B cell (primary cell): ENCODE measurements at regions not wholly inside any gene's neighbourhood (a gene's known extent, or its start where the extent isn't known, plus 50 kb on each side); places are given as distances from the start of the nearest gene placed in this dataset.

Source experiments
- ATAC-seq: fragments of 200-7000 bp; cut with Tn5 transposase; one replicate; pipeline ENCODE4 v1.10.0; 2021; ENCODE audit warnings: low read depth, mild to moderate bottlenecking, moderate number of reproducible peaks, moderate library complexity
- CTCF ChIA-PET: fragments of 350-600 bp; sonication (Branson Sonifier 250); formaldehyde crosslinking; loops from one replicate; lab custom pipeline; 2021; ENCODE audit warnings: antibody characterized with exemption, inconsistent platforms; lab: Charles Lee
- POLR2A ChIA-PET: fragments of 350-600 bp; sonication (Branson Sonifier 250); formaldehyde crosslinking; loops from one replicate; lab custom pipeline; 2021; ENCODE audit warnings: antibody characterized with exemption; lab: Charles Lee
- DNase-seq: peaks from one replicate; pipeline ENCODE4 v3.0.0; 2013
- H2AFZ ChIP-seq: 2 replicates; pipeline ENCODE4 v1.6.1; 2012; ENCODE audit warnings: mild to moderate bottlenecking, low read depth, low read length; ENCODE audit not compliant: insufficient read depth, poor library complexity, severe bottlenecking
- H3K27ac ChIP-seq, 2 donors: 1 replicate in 1 of 2; 2 replicates in 1 of 2; pipeline ENCODE4 v1.5.1; 2012 to 2013; ENCODE audit warnings: low read length in 2 of 2, mild to moderate bottlenecking in 2 of 2, moderate library complexity in 1 of 2
- H3K27me3 ChIP-seq, 4 experiments: fragments of 200-600 bp in 1 of 4; sonication (generic) in 1 of 4; replicated peaks in 1 of 4; 1 replicate in 2 of 4; 2 replicates in 2 of 4; pipeline versions ENCODE4 v1.6.1 to v1.7.0; 2013 to 2016; ENCODE audit warnings: low read length in 3 of 4, mild to moderate bottlenecking in 2 of 4, mixed read lengths in 1 of 4, moderate library complexity in 1 of 4; ENCODE audit not compliant: insufficient read depth in 4 of 4, control insufficient read depth in 3 of 4; ENCODE audit errors: control extremely low read depth in 1 of 4
- H3K36me3 ChIP-seq, 2 experiments: replicated peaks in 1 of 2; 1 replicate in 1 of 2; 2 replicates in 1 of 2; pipeline versions ENCODE4 v1.6.1 to v1.7.1; 2013; ENCODE audit warnings: low read length in 1 of 2; ENCODE audit not compliant: insufficient read depth in 2 of 2, control insufficient read depth in 1 of 2; ENCODE audit errors: control extremely low read depth in 1 of 2, extremely low read depth in 1 of 2
- H3K4me1 ChIP-seq, 2 donors: fragments of 200-600 bp in 1 of 2; sonication (generic) in 1 of 2; 1 replicate in 1 of 2; 2 replicates in 1 of 2; pipeline versions ENCODE4 v1.5.1 to v1.6.1; 2013 to 2017; ENCODE audit warnings: low read length in 2 of 2; ENCODE audit not compliant: control insufficient read depth in 2 of 2, insufficient read depth in 2 of 2
- H3K4me2 ChIP-seq: replicated peaks from 2 replicates; pipeline ENCODE3; 2012; ENCODE audit warnings: mild to moderate bottlenecking, low read depth, low read length; ENCODE audit not compliant: poor library complexity, severe bottlenecking
- H3K4me3 ChIP-seq, 5 experiments: fragments of 200-600 bp in 1 of 5; sonication (generic) in 1 of 5; 1 replicate in 3 of 5; 2 replicates in 2 of 5; pipeline versions ENCODE4 v1.5.1 to v1.7.0; 2011 to 2016; ENCODE audit warnings: low read length in 4 of 5, mild to moderate bottlenecking in 4 of 5, low read depth in 2 of 5, control low read depth in 1 of 5, moderate library complexity in 1 of 5; ENCODE audit not compliant: insufficient read depth in 1 of 5; ENCODE audit errors: control extremely low read depth in 1 of 5, extremely low read depth in 1 of 5
- H3K79me2 ChIP-seq: fragments of 200-600 bp; sonication (generic); one replicate; pipeline ENCODE4 v1.6.0; 2016; ENCODE audit warnings: low read length; ENCODE audit not compliant: control insufficient read depth, insufficient read depth
- H3K9ac ChIP-seq: fragments of 200-600 bp; sonication (generic); 2 replicates; pipeline ENCODE4 v1.6.1; 2017; ENCODE audit warnings: mild to moderate bottlenecking, low read length, moderate library complexity
- H3K9me3 ChIP-seq, 3 donors: one replicate each; pipeline versions ENCODE4 v1.6.1 to v1.7.1; 2013; ENCODE audit warnings: low read length in 2 of 3; ENCODE audit not compliant: control insufficient read depth in 2 of 3, insufficient read depth in 1 of 3; ENCODE audit errors: control extremely low read depth in 1 of 3
- H4K20me1 ChIP-seq: 2 replicates; pipeline ENCODE4 v1.6.0; 2012; ENCODE audit warnings: mild to moderate bottlenecking, low read length; ENCODE audit not compliant: insufficient read depth, control insufficient read depth, poor library complexity, severe bottlenecking
- H3K27ac Mint-ChIP-seq: one replicate; pipeline ENCODE4 v1.8.0; 2021; ENCODE audit warnings: mixed read lengths
- H3K27me3 Mint-ChIP-seq: one replicate; pipeline ENCODE4 v1.8.0; 2021; ENCODE audit warnings: mixed read lengths
- H3K4me1 Mint-ChIP-seq: one replicate; pipeline ENCODE4 v1.8.0; 2021; ENCODE audit warnings: mixed read lengths
- H3K4me3 Mint-ChIP-seq: one replicate; pipeline ENCODE4 v1.8.0; 2021; ENCODE audit warnings: mixed read lengths
- H3K9me3 Mint-ChIP-seq: one replicate; pipeline ENCODE4 v1.8.0; 2022; ENCODE audit warnings: mixed read lengths; ENCODE audit not compliant: insufficient read depth
- EZH2 ChIP-seq: IDR thresholded peaks from 2 replicates; pipeline ENCODE4 v1.6.1; 2012; ENCODE audit warnings: borderline replicate concordance, low read depth, mild to moderate bottlenecking, moderate library complexity, low read length; ENCODE audit not compliant: insufficient read depth, poor library complexity, severe bottlenecking
- WGBS: methylation state at CpG from one replicate; pipeline ENCODE4 v1.1.5; 2013; ENCODE audit warnings: missing lambda C conversion rate; ENCODE audit not compliant: insufficient coverage; 5-methylcytosine and 5-hydroxymethylcytosine counted together
- intact Hi-C: fragments of 100-400 bp; cut with micrococcal nuclease; formaldehyde crosslinking; loops from one replicate; pipeline ENCODE4 v1.10.0; 2022
- TF ChIP-seq, protein P1 (sequence below): fragments of 200-600 bp; IDR thresholded peaks from one replicate; pipeline ENCODE4 v1.8.0; 2022; ENCODE audit warnings: antibody characterized with exemption, mild to moderate bottlenecking

DNA sequence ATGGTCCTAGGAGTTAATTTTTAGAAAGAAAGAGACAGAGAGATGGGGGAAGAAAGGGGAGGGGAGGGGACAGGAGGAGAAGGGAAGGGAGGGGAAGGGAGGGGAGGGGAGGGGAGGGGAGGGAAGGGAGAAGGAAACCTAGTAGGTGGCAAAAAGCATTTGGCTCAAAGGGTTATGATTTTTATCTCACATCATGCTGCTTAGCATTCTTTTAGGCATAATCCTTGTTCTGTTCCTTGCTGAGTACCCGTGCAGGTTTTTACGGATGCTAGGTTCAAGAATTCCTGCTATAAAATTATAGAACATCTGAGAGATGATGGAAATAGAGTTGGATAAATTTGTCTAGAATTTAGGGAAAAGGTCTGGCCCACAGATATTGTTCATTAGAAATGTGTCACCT, 132.4 kb upstream of the PRSS1 start:
- Histone ChIP-seq H3K79me2 (no peaks in the 10 kb centered on the region), H4K20me1 (no peaks in the 10 kb centered on the region), H3K4me2 (no peak overlapping the region), H2AFZ (no peak overlapping the region), H3K4me1 (no peaks in the 10 kb centered on the region), H3K4me3 (no peak overlapping the region), H3K27me3 (peaks cover 0 to 3% (median 0%) of the 10 kb centered on the region in 4 experiments), H3K9me3 (no peaks in the 10 kb centered on the region), H3K9ac (no peak overlapping the region), H3K27ac (no peak overlapping the region), H3K36me3 (no peaks in the 10 kb centered on the region)
- Mint-ChIP-seq H3K9me3 (no peaks in the 10 kb centered on the region), H3K27me3 (peaks cover 49% of the 10 kb centered on the region), H3K27ac (no peak overlapping the region), H3K4me1 (no peaks in the 10 kb centered on the region), H3K4me3 (no peak overlapping the region)
- no peak for ATAC-seq
- POLR2A ChIA-PET, result no interaction called here
- WGBS, result no CpG with 5 or more reads among the region's 2 CpGs
- intact Hi-C loops, result no loop called here
- TF ChIP-seq, protein P1, sequence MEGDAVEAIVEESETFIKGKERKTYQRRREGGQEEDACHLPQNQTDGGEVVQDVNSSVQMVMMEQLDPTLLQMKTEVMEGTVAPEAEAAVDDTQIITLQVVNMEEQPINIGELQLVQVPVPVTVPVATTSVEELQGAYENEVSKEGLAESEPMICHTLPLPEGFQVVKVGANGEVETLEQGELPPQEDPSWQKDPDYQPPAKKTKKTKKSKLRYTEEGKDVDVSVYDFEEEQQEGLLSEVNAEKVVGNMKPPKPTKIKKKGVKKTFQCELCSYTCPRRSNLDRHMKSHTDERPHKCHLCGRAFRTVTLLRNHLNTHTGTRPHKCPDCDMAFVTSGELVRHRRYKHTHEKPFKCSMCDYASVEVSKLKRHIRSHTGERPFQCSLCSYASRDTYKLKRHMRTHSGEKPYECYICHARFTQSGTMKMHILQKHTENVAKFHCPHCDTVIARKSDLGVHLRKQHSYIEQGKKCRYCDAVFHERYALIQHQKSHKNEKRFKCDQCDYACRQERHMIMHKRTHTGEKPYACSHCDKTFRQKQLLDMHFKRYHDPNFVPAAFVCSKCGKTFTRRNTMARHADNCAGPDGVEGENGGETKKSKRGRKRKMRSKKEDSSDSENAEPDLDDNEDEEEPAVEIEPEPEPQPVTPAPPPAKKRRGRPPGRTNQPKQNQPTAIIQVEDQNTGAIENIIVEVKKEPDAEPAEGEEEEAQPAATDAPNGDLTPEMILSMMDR, result no peak
- no peak for TF ChIP-seq EZH2
- CTCF ChIA-PET, result no interaction called here
- no peak for DNase-seq

DNA sequence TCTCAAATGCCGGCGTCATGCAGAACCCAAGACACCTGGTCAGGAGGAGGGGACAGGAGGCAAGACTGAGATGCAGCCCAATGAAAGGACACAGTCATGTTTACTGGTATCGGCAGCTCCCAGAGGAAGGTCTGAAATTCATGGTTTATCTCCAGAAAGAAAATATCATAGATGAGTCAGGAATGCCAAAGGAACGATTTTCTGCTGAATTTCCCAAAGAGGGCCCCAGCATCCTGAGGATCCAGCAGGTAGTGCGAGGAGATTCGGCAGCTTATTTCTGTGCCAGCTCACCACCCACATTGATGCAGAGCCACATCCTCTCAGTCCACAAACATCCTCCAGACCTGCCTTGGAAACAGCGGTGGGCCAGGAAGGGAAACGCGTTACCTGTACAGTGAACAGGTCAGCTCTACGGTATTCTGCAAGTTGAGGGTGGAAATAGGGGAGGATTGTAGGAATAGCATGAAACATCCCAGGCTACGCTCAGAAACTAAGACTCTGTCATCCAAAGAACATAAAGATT, 133.1 kb upstream of the PRSS1 start:
- Histone ChIP-seq H3K27me3 (peaks cover 0 to 3% (median 0%) of the 10 kb centered on the region in 4 experiments), H3K27ac (no peak overlapping the region), H3K4me3 (no peak overlapping the region), H3K9ac (no peak overlapping the region), H4K20me1 (no peaks in the 10 kb centered on the region), H3K36me3 (no peaks in the 10 kb centered on the region), H3K4me1 (no peaks in the 10 kb centered on the region), H3K4me2 (no peak overlapping the region), H2AFZ (no peak overlapping the region), H3K9me3 (no peaks in the 10 kb centered on the region), H3K79me2 (no peaks in the 10 kb centered on the region)
- WGBS, result 38% methylated on average over 5 of the region's 11 CpGs
- ChIA-PET POLR2A (no interaction called here), CTCF (interaction anchor here (0.6 to 1.2 kb wide), 2 partner anchors 12 to 1831 kb away, joined by 4 to 5 read pairs; no protein-coding TSS in a partner anchor)
- no peak for DNase-seq
- H3K4me3 Mint-ChIP-seq, result no peak overlapping the region
- intact Hi-C loops, result no loop called here
- TF ChIP-seq, protein P1, result no peak
- no peak for TF ChIP-seq EZH2
- ATAC-seq, result no peak
- no peak overlapping the region for H3K27ac Mint-ChIP-seq
- H3K9me3 Mint-ChIP-seq, result no peaks in the 10 kb centered on the region
- peaks cover 52% of the 10 kb centered on the region for H3K27me3 Mint-ChIP-seq
- no peaks in the 10 kb centered on the region for H3K4me1 Mint-ChIP-seq
